Left cardiac atrium (tissue), 4 donors: ENCODE measurements at regions not wholly inside any gene's neighbourhood (a gene's known extent, or its start where the extent isn't known, plus 50 kb on each side); places are given as distances from the start of the nearest gene placed in this dataset.

Source experiments
- ATAC-seq, 2 donors: fragments of 200-7000 bp; cut with Tn5 transposase; one replicate each; pipeline ENCODE4 v1.9.1; 2020; ENCODE audit warnings: mild to moderate bottlenecking in 2 of 2, moderate library complexity in 2 of 2
- DNase-seq: peaks from one replicate; pipeline ENCODE4 v3.0.0-alpha.2; 2020
- intact Hi-C, 2 donors: fragments of 100-400 bp; cut with DNase I; formaldehyde crosslinking; loops; one replicate each; pipeline versions ENCODE4 v1.14.1 to v1.15.1; 2022 to 2023
- donor health status: DM: no; HTN: yes; CAD: no.
- donor health status: DM: no; HTN: yes; CAD: no; lungs with severe emphysema.
- donor health status: DM: yes; HTN: yes; CAD: no.
- donor health status: Dilated cardiomyopathy.

DNA sequence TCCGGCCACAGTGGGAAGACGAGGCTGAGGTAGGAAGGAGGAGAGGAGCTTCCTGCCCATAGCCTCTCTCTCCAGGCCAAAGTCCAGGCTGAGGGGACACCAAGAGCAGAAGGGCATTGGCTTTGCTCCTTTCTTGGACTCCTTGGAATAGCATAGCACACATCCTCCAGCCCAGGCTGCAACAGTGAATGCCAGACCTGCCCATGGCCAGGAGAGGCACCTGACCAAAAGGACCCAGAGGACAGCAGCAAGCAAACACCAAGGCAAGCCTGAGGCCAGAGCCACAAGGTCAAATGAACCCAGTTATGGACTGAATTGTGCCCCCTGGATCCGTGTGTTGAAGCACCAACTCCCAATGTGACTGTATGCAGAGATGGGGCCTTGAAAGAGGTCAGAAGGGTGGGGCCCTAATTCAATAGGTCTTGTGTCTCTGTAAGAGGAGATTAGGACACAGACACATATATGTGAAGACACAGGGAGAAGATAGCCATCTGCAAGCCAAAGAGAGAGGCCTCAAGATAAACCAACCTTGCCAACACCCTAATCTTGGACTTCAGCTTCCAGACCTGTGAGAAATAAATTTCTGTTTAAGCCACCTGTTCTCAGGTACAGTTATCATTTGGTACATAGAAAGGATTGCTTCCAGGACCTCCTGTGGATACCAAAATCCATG, 126.5 kb upstream of the NXT1 start:
- ATAC-seq (no peak), DNase-seq (no peak)
- intact Hi-C loops = no loop called here

DNA sequence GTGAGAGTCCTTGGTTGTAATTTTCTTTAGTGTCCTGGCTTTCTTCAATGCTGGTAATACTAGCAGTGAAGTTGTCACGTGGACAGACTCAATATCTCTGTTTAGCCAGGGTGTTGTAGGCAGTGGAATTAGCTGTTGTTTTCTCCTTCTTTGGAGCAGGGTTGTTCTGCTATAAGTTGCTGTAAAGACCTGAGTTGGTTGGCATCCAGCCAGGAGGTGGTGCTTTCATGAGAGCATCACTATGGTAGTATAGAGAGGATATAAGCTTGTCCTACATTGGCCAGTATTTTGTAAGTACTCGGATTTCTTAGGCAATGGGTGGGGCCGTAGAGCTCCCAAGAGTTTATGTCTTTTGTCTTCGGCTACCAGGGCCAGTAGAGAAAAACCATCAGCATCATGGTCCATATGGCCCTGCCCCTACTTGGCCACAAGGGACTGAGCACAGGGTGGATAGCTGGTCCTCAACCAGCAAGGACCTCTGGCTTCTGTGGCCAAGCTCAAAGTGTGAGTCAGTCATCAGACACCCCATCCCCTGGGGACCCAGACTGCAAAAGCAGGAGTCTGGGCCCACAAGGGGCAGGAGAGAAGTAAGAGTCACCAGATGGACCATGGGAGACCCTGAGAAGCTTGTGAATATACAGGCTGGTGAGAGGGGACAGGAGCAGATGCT, 127.9 kb upstream of the NXT1 start:
- intact Hi-C loops = no loop called here
- ATAC-seq (no peak), DNase-seq (no peak)

DNA sequence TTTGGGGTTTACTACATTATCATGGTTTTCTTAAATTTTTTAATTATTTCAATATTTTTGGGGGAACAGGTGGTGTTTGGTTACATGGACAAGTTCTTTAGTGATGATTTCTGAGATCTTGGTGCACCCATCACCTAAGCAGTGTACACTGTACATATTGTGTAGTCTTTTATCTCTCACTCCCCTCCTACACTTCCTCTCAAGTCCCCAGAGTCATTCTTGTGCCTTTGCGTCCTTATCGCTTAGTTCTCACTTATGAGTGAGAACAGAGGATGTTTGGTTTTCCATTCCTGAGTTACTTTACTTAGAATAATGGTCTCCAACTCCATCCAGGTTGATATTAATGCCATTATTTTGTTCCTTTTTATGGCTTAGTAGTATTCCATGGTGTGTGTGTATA, 130.9 kb upstream of the CD93 start:
- DNase-seq (no peak), ATAC-seq (no peak)
- intact Hi-C loops = no loop called here

DNA sequence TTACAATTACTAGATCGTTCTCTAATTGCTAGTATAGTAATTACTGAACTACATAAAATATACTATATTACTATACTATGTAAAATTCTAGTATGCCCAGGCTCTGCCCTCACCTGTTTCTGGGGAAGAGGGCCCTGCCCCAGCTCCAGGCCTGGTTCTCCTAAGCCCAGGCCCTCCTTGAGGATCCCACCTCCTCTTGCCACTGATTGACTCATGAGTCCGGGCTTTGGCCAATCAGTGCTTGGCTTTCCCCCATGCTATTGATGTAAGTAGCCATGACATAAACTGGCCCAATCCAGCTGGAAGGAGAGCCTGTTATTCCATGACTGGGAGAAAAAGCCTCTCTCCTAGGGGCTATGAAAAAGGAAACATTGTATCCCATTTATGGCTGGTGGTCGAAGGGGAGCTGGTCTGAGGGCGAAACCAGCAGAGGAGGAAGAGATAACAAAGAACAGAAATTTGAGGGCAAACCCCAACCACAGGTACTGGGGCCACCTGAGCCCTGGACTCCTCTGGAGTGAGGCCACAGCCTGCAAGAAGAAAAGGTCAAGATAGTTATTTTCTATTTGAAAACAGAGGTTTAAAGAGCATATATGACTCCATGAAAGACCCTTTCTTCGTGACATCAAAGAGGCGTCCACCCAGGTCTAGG, 129.3 kb upstream of the CD93 start:
- DNase-seq (no peak), ATAC-seq (no peak)
- intact Hi-C loops = no loop called here

DNA sequence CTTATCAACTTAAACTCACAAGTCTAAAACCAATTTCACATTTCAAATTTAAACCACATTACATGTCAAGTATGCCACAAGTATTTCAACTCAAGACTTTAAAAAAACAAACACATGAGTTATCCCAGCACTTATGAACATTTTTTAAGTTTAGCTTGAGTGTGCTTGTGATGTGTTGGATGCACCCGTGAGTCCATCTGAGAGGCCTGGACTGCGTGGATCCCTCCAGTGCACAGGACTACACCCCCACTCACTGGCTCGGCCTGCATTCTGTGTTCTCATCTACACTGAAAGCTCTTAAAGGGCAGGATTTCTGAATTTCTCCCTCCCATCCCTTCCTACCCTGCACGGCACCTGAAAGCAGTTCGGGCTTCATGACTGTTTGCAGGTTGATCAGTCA, 128.8 kb upstream of the CD93 start:
- DNase-seq = no peak
- intact Hi-C loops = no loop called here
- ATAC-seq = no peak

DNA sequence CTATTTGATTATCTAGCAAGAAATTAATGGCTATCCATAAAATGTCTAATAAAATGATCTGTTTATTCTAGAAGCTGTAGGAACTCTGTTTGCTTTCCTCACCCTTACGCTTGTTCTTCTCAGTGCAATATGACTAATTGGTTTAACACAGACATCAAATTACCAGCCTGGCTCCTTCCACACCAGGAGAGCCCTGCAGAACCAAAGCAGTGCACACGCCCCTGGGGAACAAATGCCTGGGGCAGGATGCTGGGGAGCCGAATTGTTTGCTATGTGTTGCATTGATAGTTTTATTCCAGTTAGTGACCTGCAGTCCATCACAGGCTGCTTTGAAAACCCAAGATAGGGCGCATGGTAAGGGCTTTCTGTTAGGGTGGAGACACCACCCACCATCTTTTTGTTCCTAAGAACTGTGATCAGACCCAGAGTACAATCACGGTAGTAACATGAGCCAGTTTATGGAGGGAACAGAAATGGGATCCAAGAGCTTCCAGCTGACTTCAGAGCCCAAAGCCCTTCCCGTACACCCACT, 126.4 kb upstream of the CD93 start:
- no peak for DNase-seq
- ATAC-seq = no peak
- intact Hi-C loops = no loop called here

DNA sequence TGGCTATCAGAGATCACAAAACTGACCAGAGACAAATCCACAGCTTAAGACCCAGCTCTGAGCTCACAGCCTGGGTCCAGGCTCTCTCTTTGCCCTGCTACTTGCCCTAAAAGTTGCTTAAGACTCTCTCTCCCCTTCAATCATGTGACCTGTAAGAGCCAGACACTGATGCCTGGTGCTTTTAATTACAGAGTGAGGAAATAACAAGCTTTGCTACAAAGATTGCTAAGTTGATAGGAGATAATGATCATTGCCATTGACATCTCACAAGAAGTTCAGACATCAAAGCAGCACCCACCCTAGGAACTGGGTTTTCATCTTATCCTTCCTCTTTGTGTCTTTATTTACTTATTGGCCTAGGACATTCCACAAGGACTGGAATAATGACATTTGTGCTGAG, 125.9 kb upstream of the CD93 start:
- DNase-seq = no peak
- ATAC-seq = no peak
- intact Hi-C loops = no loop called here

DNA sequence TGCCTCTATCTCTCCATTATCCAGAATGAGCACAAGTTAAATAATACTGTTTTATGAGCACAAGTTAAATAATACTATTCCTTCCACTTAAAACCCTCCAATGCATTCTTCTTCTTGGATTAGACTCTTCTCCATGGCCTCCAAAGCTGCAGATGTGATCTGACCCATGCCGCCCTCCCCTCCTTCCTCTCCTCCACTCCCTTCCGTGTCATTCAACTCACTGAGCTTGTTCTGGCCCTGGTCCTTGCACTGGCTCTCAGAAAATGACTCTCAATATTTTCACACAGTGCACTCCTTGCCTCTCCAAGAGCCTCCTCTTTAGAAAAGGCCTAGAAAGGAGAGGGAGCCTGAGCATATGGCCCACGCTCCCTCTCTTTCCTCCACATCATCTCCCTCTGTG, 125.0 kb upstream of the CD93 start:
- intact Hi-C loops = no loop called here
- ATAC-seq (no peak), DNase-seq (no peak)

DNA sequence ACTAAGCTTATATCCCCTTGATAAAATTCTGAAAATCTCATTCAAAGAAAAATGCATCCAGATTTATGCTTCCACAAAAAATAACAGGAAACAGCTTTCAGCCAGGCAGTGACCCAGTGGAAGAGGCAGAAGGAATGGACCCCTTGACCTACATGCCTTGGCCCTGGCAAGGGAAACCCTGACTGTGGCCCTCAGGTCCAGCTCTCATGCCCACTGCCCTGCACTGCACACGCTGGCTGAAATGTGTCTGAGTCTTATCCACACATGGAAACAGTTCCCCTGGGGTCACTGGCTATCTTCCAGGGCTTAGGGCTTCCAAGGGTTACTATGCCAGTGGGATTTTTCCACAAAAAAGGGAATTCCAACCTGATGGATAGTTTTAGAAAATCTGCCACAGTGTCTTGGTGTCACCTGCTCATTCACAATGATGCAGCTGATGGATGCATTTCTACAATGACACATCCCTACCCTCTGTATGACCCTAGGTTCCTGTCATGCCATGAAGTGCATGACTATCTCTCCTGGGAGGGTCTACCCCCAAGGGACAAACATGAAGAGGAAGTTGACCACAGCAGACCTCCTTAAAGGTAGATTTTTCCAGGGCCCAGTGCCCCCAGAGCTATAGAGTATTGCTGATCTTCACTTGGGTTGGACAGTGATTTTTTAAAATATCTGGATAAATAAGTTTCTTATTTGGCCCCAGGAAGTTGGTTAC, 121.9 kb upstream of the CD93 start:
- no peak for ATAC-seq
- no peak for DNase-seq
- intact Hi-C loops = no loop called here

DNA sequence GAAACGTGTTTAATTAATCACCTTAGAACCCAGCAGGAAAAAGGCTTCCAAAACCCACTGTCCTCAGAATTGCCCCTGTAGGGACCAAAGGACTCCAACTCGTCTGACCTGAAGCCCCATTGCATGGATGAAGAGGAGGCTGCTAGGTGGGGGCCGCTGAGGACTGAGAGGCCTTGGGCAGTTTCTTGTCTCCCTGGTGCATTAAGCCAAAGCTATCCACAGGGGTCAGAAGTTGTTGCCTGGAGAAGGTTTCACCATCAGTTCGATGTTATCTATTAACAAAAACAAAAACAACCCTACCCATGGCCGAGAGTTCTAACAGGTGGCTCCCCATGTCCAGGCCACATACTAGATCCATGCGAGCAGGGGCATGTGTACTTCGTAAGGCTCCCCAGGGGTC, 120.9 kb upstream of the CD93 start:
- intact Hi-C loops = no loop called here

DNA sequence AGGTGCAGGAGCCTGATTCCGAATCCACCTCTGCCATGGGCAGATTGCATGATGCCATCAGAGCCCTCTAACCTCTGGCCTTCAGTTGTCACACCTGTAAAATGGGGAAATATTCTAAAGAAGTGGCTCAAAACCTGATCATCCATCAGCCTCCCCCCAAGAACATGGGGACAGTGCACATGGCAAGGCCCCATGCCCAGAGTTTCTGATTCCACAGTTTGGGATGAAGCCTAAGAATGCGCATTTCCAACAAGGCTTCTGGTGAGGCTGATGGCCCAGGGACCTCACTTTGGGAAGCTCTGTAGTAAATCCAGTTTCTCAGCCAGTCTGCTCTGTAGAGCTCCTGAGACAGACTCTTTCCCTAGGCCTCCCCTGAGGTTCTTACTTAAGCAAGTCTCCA, 119.9 kb upstream of the CD93 start:
- DNase-seq (no peak), ATAC-seq (no peak)
- intact Hi-C loops = no loop called here

More for the DNA sequence above, 120.9 kb upstream of the CD93 start:
- ATAC-seq = no peak
- no peak for DNase-seq

DNA sequence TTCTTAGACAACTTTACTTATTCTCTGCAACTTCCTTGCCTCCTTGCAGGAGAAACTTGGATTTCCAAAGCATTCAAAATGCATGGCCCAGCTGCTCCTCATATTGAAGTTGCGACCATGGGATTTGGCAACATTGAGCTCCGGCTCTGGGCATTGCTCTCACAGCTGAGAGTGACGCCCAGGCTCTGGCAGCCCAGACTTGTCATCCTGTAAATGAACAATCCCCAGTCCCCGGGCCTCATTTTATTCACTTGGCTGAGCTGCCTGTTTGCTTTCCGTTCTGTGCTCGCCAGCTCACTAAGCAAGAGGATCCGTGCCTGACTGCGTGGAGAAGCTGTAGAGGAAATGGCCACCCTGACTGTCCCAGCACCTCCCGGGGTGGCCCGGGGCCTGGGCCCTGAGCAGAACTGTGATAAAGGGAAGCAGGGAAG, 119.5 kb upstream of the CD93 start:
- DNase-seq (peak; percentile 83), ATAC-seq (peak; percentile 77 to 90)
- intact Hi-C loops = no loop called here

DNA sequence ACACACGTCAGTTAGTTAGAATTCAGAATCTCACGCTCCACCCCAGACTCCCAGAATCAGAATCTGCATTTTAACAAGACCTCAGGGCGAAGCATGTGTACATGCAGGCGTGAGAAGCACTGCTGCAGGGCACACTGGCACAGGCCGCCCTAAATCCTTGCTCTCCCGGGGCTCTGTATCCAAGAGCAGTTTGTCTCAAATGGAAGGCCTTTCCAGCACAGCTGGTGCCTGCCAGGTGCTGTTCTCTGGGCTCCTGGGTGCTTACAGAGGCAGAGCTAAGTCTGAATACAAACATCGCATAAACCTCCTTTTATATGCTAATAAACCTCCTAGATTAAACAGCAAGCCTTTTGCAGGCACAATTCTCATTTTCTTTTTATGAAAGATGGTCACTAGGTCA, 119.1 kb upstream of the CD93 start:
- no peak for DNase-seq
- ATAC-seq = no peak
- intact Hi-C loops = no loop called here

DNA sequence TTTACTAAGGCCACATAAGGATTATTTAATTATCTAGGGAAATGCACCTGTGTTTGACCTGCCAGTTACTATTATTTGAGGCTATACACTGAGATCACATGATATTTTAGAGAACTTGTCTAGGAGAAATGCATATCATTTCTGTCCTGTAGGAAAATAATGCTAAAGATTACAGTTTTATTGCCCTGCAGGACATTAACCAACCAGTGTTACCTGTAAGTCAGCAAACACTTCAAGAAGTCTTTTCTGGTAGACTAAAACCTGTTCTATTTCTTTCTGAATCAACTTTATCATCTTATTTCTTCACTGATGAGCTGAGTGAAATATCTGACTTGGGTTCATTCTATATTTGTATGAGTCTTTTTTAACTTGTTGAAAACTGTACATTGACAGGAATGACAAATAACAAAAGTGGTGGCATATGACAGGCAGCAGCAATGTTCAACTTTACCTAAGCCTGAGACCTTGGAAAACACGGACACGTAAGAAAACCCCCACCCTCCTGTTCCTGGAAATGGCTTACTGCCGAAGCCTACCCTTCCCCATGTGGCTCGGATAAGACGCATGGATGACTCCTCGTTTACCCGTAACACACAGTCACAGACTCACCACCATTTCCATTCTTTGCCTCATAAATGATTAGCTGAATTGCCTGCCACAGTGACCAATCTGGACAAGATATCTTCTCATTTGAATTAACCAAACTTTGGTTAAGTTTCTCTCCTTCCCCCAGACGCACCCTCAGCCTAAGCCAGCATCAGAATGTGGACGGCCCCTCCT, 118.0 kb upstream of the CD93 start:
- ATAC-seq = no peak
- intact Hi-C loops = no loop called here

DNA sequence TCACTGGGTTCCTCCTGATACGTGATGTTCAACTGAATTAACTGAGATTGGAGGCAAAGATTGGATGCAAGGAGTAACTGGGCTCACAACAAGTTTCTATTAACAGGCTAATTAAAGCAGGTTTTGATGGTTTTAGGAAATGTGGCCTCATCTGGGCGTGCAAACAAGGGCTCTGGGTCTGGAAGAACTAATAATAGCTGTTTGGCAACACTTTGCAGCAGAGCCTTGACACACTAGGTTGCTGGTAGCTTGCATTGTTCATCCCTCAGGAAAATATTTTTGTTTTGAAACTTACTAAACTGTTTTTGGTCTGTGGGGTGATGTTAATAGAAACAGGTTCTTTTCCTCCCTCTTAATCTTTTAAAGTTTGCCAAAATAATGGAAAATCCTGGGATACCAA, 117.2 kb upstream of the CD93 start:
- intact Hi-C loops = no loop called here
- no peak for ATAC-seq
- DNase-seq = no peak

More for the DNA sequence above, 118.0 kb upstream of the CD93 start:
- DNase-seq = no peak

DNA sequence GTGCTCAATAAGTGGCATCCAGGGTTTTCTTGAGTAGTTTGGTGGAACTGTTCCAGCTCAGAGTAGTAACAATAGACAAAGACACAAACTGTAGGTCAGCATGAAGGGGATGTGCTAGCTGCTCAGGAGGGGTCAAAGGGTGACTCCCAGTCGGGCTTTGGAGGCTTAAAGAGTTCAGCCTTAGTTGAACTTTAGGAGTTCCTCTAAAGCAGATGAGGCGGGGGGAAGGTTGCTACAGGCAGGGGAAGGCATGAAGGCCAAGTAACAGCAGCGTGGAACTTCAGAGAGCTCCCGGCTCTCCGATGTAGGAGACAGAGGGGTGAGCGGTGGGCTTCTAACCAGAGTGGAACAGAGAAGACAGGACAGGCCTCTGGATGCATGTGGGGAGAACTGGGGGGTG, 115.5 kb upstream of the CD93 start:
- no peak for ATAC-seq
- intact Hi-C loops = no loop called here
- no peak for DNase-seq

DNA sequence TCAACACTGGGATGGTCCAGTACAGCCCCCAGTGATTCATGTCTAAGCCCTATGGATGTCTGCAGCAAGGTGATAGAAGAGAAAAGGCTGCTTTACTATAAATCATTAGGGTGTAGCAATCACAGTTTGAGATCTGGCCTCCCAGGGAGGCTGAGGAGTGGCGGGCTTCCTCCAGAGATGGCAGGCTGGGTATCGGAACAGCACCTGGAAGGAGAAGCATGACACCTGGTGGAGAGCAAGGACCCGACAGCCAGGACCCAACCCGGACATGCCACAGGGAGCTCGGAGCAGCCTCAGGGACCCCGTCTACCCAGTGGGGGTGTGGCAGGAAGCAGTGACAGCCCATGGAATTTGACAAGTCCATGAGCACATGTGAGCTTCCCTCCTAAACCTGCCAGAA, 114.8 kb upstream of the CD93 start:
- DNase-seq (peak; percentile 28), ATAC-seq (peak in 1 of 2 donors; percentile 69)
- intact Hi-C loops = no loop called here

DNA sequence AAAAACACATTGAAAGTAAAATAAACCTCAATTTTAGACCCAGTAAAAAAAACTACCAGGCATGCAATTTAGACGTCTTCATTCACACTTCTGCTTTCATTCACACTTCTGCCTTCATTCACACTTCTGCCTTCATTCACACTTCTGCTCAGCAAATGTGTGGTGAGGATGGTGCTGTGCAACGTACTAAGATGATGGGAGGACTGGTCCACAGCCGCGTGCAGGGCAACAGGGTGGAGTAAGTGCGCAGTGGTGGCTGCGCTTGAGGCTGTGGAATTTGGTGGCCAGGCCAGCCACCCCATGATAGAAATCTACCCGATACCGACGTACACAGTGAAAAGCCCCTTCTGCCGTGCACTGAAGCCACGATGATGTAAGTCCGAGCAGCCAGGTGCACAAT, 114.3 kb upstream of the CD93 start:
- intact Hi-C loops = no loop called here
- ATAC-seq = peak in 1 of 2 donors; percentile 43
- no peak for DNase-seq

DNA sequence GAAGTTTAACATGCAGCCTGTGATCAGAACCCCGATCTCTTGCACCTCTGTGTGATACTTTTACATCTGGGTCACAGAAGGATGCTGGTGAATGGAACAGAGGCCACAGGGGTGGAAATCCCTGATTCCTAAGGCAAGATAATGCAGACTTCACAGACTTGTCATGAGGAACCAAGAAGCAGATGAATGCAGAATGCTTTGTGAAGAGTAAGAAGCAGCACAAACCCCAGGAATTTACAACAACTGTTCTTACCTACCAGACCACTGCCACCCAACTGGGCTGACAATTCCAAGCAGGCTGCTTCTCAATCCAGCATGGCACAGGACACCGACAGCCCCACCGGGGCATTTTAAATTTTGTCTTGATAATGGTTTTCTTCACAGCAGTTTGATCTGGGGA, 113.2 kb upstream of the CD93 start:
- intact Hi-C loops = no loop called here
- DNase-seq (no peak), ATAC-seq (no peak)
